HepG2 (cell line): ENCODE measurements at regions not wholly inside any gene's neighbourhood (a gene's known extent, or its start where the extent isn't known, plus 50 kb on each side); places are given as distances from the start of the nearest gene placed in this dataset.

Source experiments
- ATAC-seq: fragments of 200-7000 bp; cut with Tn5 transposase; 3 replicates; pipeline ENCODE4 v1.9.1; 2020; ENCODE audit warnings: mild to moderate bottlenecking, moderate library complexity
- BruUV-seq: library from RNA; stranded (reverse); fragments of 400-500 nt; replicated peaks from 2 replicates; lab custom pipeline; 2021; lab: Mats Ljungman, UMichigan
- CTCF ChIA-PET: fragments of 300-600 bp; formaldehyde crosslinking; extraction: SDS; loops from one replicate; lab custom pipeline; 2021; ENCODE audit warnings: low total read pairs, inconsistent platforms, low intra/inter-chr PET ratio; lab: Yijun Ruan, JAX
- POLR2A ChIA-PET: fragments of 350-600 bp; sonication (Branson Sonifier 250); formaldehyde crosslinking; loops from one replicate; lab custom pipeline; 2020; ENCODE audit warnings: antibody characterized with exemption, inconsistent platforms; lab: Yijun Ruan, JAX
- DNase-seq: peaks from one replicate; pipeline ENCODE4 v3.0.0-alpha.2; 2015; ENCODE audit warnings: low spot score
- FAIRE-seq: peaks from 3 replicates; lab custom pipeline; 2011; peaks lifted over from hg19 to GRCh38; lab: Jason Lieb, UNC
- H2AFZ ChIP-seq: one replicate; pipeline ENCODE4 v1.6.1; 2011; ENCODE audit warnings: low read length, inconsistent platforms
- H3K27ac ChIP-seq: fragments of 300-600 bp; 3 replicates; pipeline ENCODE4 v1.8.0; 2011; ENCODE audit warnings: mixed run types, mild to moderate bottlenecking, mixed read lengths, low read length, inconsistent platforms; ENCODE audit not compliant: insufficient read depth; ENCODE audit errors: extremely low read length
- H3K27me3 ChIP-seq, 2 experiments: fragments of 200-600 bp in 1 of 2; 2 replicates in 1 of 2; 3 replicates in 1 of 2; pipeline versions ENCODE4 v1.6.0 to v1.8.0; 2011; ENCODE audit warnings: low read length in 2 of 2, mild to moderate bottlenecking in 2 of 2, moderate library complexity in 2 of 2, inconsistent platforms in 1 of 2; ENCODE audit not compliant: insufficient read depth in 2 of 2, control insufficient read depth in 1 of 2
- H3K36me3 ChIP-seq, 2 experiments: fragments of 200-600 bp in 1 of 2; replicated peaks in 1 of 2; 2 replicates in 1 of 2; 3 replicates in 1 of 2; pipeline versions ENCODE4 v1.5.1 to v1.8.0; 2011; ENCODE audit warnings: low read length in 2 of 2, inconsistent platforms in 1 of 2; ENCODE audit not compliant: insufficient read depth in 2 of 2, control insufficient read depth in 1 of 2
- H3K4me1 ChIP-seq: 2 replicates; pipeline ENCODE4 v1.5.1; 2012; ENCODE audit warnings: low read length, inconsistent platforms; ENCODE audit not compliant: insufficient read depth
- H3K4me2 ChIP-seq: 2 replicates; pipeline ENCODE4 v1.6.0; 2011; ENCODE audit warnings: low read depth, low read length, inconsistent platforms
- H3K4me3 ChIP-seq, 3 experiments: fragments of 200-600 bp in 1 of 3; sonication (generic), shearing (Covaris generic) in 1 of 3; replicated peaks in 1 of 3; 2 replicates each; pipeline ENCODE4 v1.5.1; 2011 to 2016; ENCODE audit warnings: low read length in 3 of 3, inconsistent platforms in 2 of 3, low read depth in 2 of 3, mild to moderate bottlenecking in 2 of 3, control low read depth in 1 of 3, mixed read lengths in 1 of 3; ENCODE audit not compliant: insufficient read depth in 1 of 3
- H3K79me2 ChIP-seq: one replicate; pipeline ENCODE4 v1.6.1; 2011; ENCODE audit warnings: low read length, inconsistent platforms; ENCODE audit not compliant: insufficient read depth
- H3K9ac ChIP-seq: 2 replicates; pipeline ENCODE4 v1.6.0; 2011; ENCODE audit warnings: mild to moderate bottlenecking, low read depth, low read length, inconsistent platforms; ENCODE audit not compliant: insufficient read depth
- H3K9me3 ChIP-seq: 2 replicates; pipeline ENCODE4 v1.5.1; 2012; ENCODE audit warnings: mild to moderate bottlenecking, low read length
- H4K20me1 ChIP-seq: 2 replicates; pipeline ENCODE4 v1.6.0; 2011; ENCODE audit warnings: inconsistent platforms, mild to moderate bottlenecking, low read length, moderate library complexity; ENCODE audit not compliant: insufficient read depth
- AHDC1 ChIP-seq: sonication (generic); formaldehyde crosslinking; IDR thresholded peaks from 2 replicates; pipeline ENCODE4 v1.5.1; 2020; ENCODE audit warnings: mild to moderate bottlenecking, missing genetic modification reagents, borderline replicate concordance
- GMEB1 ChIP-seq: sonication (generic); formaldehyde crosslinking; IDR thresholded peaks from 2 replicates; pipeline ENCODE4 v1.5.1; 2020; ENCODE audit warnings: missing genetic modification reagents, mild to moderate bottlenecking, borderline replicate concordance
- MYPOP ChIP-seq: sonication (generic); formaldehyde crosslinking; IDR thresholded peaks from 2 replicates; pipeline ENCODE4 v1.8.1; 2023; ENCODE audit warnings: mild to moderate bottlenecking, moderate library complexity, missing genetic modification reagents
- MZF1 ChIP-seq: sonication (generic); formaldehyde crosslinking; IDR thresholded peaks from 2 replicates; pipeline ENCODE4 v1.8.1; 2023; ENCODE audit warnings: mild to moderate bottlenecking, missing genetic modification reagents, borderline replicate concordance
- NFE2 ChIP-seq: sonication (generic); formaldehyde crosslinking; IDR thresholded peaks from 2 replicates; pipeline ENCODE4 v1.4.0; 2020; ENCODE audit warnings: missing genetic modification reagents
- SYNCRIP ChIP-seq: fragments of 200-400 bp; formaldehyde crosslinking; IDR thresholded peaks from 2 replicates; pipeline ENCODE4 v1.6.1; 2018; ENCODE audit warnings: mild to moderate bottlenecking, low read depth, low read length; ENCODE audit not compliant: insufficient read depth
- TCF12 ChIP-seq, 2 experiments: fragments of 450-650 bp in 1 of 2; sonication (generic) in 1 of 2; formaldehyde crosslinking in 1 of 2; IDR thresholded peaks; 2 replicates each; pipeline versions ENCODE4 v1.6.1 to v1.8.0; 2017 to 2022; ENCODE audit warnings: antibody characterized with exemption in 1 of 2, mild to moderate bottlenecking in 1 of 2, missing genetic modification reagents in 1 of 2, moderate library complexity in 1 of 2
- TCF7 ChIP-seq: sonication (generic); IDR thresholded peaks from 2 replicates; pipeline ENCODE4 v1.6.1; 2016; ENCODE audit warnings: antibody characterized with exemption, low read depth
- XRCC5 ChIP-seq: fragments of 200-400 bp; formaldehyde crosslinking; optimal IDR thresholded peaks from 2 replicates; pipeline ENCODE3; 2017; ENCODE audit warnings: mild to moderate bottlenecking, low read length
- ZFP90 ChIP-seq: sonication (generic); formaldehyde crosslinking; IDR thresholded peaks from 2 replicates; pipeline ENCODE4 v1.8.0; 2022; ENCODE audit warnings: missing genetic modification reagents, mild to moderate bottlenecking, inconsistent platforms, borderline replicate concordance
- ZNF441 ChIP-seq: sonication (generic); formaldehyde crosslinking; IDR thresholded peaks from 2 replicates; pipeline ENCODE4 v1.7.0; 2021; ENCODE audit warnings: missing genetic modification reagents, borderline replicate concordance
- ZNF569 ChIP-seq: sonication (generic); formaldehyde crosslinking; IDR thresholded peaks from 2 replicates; pipeline ENCODE4 v1.5.0; 2020; ENCODE audit warnings: mild to moderate bottlenecking, missing genetic modification reagents, moderate library complexity, borderline replicate concordance
- ZNF615 ChIP-seq: sonication (generic); formaldehyde crosslinking; IDR thresholded peaks from 2 replicates; pipeline ENCODE4 v1.5.0; 2020; ENCODE audit warnings: mild to moderate bottlenecking, missing genetic modification reagents, borderline replicate concordance
- ZNF775 ChIP-seq: sonication (generic); formaldehyde crosslinking; IDR thresholded peaks from 2 replicates; pipeline ENCODE4 v1.4.0; 2020; ENCODE audit warnings: missing genetic modification reagents, mild to moderate bottlenecking, moderate library complexity, borderline replicate concordance
- WGBS: methylation state at CpG from one replicate; pipeline ENCODE4 v1.1.6; 2017; ENCODE audit warnings: low lambda C conversion rate; 5-methylcytosine and 5-hydroxymethylcytosine counted together
- in situ Hi-C: cut with HindIII; loops from 2 replicates; pipeline ENCODE4 v1.10.0; 2017; ENCODE audit warnings: low pct_unique_long_range_greater_than_20kb; ENCODE audit not compliant: extremely low pct_ligation_motif_present
- intact Hi-C: fragments of 100-400 bp; cut with micrococcal nuclease; formaldehyde crosslinking; loops from one replicate; pipeline ENCODE4 v1.10.0; 2022; ENCODE audit not compliant: unreplicated experiment
- TF ChIP-seq, protein P1 (sequence below): sonication (generic); formaldehyde crosslinking; IDR thresholded peaks from 2 replicates; pipeline ENCODE4 v1.8.0; 2022; ENCODE audit warnings: mild to moderate bottlenecking, missing genetic modification reagents; ENCODE audit not compliant: insufficient replicate concordance

GRCh38 chr13:80105350-80105749 is 235.6 kb downstream of the SPRY2 start:
- Histone ChIP-seq H3K79me2 (no peaks in the 10 kb centered on the region), H4K20me1 (no peaks in the 10 kb centered on the region), H2AFZ (no peak overlapping the region), H3K27ac (no peak overlapping the region), H3K9ac (no peak overlapping the region), H3K4me2 (no peak overlapping the region), H3K27me3 (no peaks in the 10 kb centered on the region), H3K4me1 (no peaks in the 10 kb centered on the region), H3K36me3 (no peaks in the 10 kb centered on the region), H3K9me3 (peaks cover 15% of the 10 kb centered on the region; the same call in 1 of the 2 replicates), H3K4me3 (no peak overlapping the region)
- ChIA-PET CTCF (no interaction called here), POLR2A (no interaction called here)
- intact Hi-C loops (no loop called here), in situ Hi-C loops (no loop called here)
- ATAC-seq = no peak
- no peak for FAIRE-seq
- DNase-seq = no peak
- 15% methylated on average over 2 of the region's 2 CpGs for WGBS
- no TSS peak for BruUV-seq
- TF ChIP-seq TCF7 (no peak), ZNF775 (CRISPR knock-in tag) (no peak), ZNF441 (CRISPR knock-in tag) (no peak), TCF12 (IDR thresholded peaks at IDR 0.05) (no peak), TCF12 (CRISPR knock-in tag; IDR thresholded peaks at IDR 0.05) (no peak), AHDC1 (no peak), SYNCRIP (no peak), MZF1 (CRISPR knock-in tag) (no peak), ZFP90 (CRISPR knock-in tag) (no peak), XRCC5 (no peak), ZNF569 (CRISPR knock-in tag) (no peak), ZNF615 (CRISPR knock-in tag) (no peak), GMEB1 (no peak), NFE2 (CRISPR knock-in tag) (no peak), MYPOP (no peak)
- TF ChIP-seq, protein P1, sequence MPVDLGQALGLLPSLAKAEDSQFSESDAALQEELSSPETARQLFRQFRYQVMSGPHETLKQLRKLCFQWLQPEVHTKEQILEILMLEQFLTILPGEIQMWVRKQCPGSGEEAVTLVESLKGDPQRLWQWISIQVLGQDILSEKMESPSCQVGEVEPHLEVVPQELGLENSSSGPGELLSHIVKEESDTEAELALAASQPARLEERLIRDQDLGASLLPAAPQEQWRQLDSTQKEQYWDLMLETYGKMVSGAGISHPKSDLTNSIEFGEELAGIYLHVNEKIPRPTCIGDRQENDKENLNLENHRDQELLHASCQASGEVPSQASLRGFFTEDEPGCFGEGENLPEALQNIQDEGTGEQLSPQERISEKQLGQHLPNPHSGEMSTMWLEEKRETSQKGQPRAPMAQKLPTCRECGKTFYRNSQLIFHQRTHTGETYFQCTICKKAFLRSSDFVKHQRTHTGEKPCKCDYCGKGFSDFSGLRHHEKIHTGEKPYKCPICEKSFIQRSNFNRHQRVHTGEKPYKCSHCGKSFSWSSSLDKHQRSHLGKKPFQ (CRISPR knock-in tag) = no peak
